HPDE6-E6E7 (cell line): ENCODE measurements at regions not wholly inside any gene's neighbourhood (a gene's known extent, or its start where the extent isn't known, plus 50 kb on each side); places are given as distances from the start of the nearest gene placed in this dataset.

Source experiments
- DNase-seq: peaks from one replicate; pipeline ENCODE4 v3.0.0; 2011; ENCODE audit warnings: missing footprints; ENCODE audit errors: extremely low spot score

GRCh38 chr15:37695719-37696118, 238.7 kb upstream of the TMCO5A start:
- no peak for DNase-seq

- no peak for DNase-seq
These were observed 235.8 kb upstream of the TMCO5A start for GRCh38 chr15:37698679-37699078.

- no peak for DNase-seq
These were observed 233.2 kb upstream of the TMCO5A start for GRCh38 chr15:37701230-37701629.

GRCh38 chr15:37709669-37710068, 224.8 kb upstream of the TMCO5A start:
- no peak for DNase-seq

- no peak for DNase-seq
These were observed 219.3 kb upstream of the TMCO5A start for GRCh38 chr15:37715101-37715500.

GRCh38 chr15:37720267-37720666, 214.2 kb upstream of the TMCO5A start:
- DNase-seq: no peak

GRCh38 chr15:37731146-37731746, 203.2 kb upstream of the TMCO5A start:
- no peak for DNase-seq

- DNase-seq: no peak
These were observed 200.8 kb upstream of the TMCO5A start for GRCh38 chr15:37733628-37734027.

GRCh38 chr15:37740623-37741141, 193.8 kb upstream of the TMCO5A start:
- no peak for DNase-seq

- no peak for DNase-seq
These were observed 190.6 kb upstream of the TMCO5A start for GRCh38 chr15:37743826-37744225.

GRCh38 chr15:37744521-37744920, 189.9 kb upstream of the TMCO5A start:
- DNase-seq: no peak

GRCh38 chr15:37751401-37751800, 183.0 kb upstream of the TMCO5A start:
- no peak for DNase-seq

- no peak for DNase-seq
These were observed 178.0 kb upstream of the TMCO5A start for GRCh38 chr15:37756407-37756806.

GRCh38 chr15:37758412-37758811, 176.0 kb upstream of the TMCO5A start:
- no peak for DNase-seq

GRCh38 chr15:37764733-37765191, 169.7 kb upstream of the TMCO5A start:
- DNase-seq: peak; percentile 29

- no peak for DNase-seq
These were observed 168.7 kb upstream of the TMCO5A start for GRCh38 chr15:37765786-37766185.

GRCh38 chr15:37767841-37768455, 166.5 kb upstream of the TMCO5A start:
- no peak for DNase-seq

GRCh38 chr15:37771465-37771864, 163.0 kb upstream of the TMCO5A start:
- DNase-seq: no peak

GRCh38 chr15:37773111-37773860, 161.2 kb upstream of the TMCO5A start:
- no peak for DNase-seq

GRCh38 chr15:37774961-37775360, 159.5 kb upstream of the TMCO5A start:
- no peak for DNase-seq

- DNase-seq: no peak
These were observed 157.4 kb upstream of the TMCO5A start for GRCh38 chr15:37777006-37777405.

GRCh38 chr15:37783290-37783689, 151.2 kb upstream of the TMCO5A start:
- DNase-seq: no peak

- no peak for DNase-seq
These were observed 146.1 kb upstream of the TMCO5A start for GRCh38 chr15:37788330-37788729.
